HG03432 (cell line): ENCODE measurements at regions not wholly inside any gene's neighbourhood (a gene's known extent, or its start where the extent isn't known, plus 50 kb on each side); places are given as distances from the start of the nearest gene placed in this dataset.
"Not testable (repeated sequence)": the region's sequence is repeated elsewhere in the genome, so short reads cannot be mapped to it uniquely, and the experiment has no call there.

Experiments
- ATAC-seq: cut with Tn5 transposase; IDR thresholded peaks from one replicate; pipeline ENCODE4 v1.9.1; 2021; ENCODE audit warnings: mild to moderate bottlenecking, moderate library complexity; ENCODE audit not compliant: unreplicated experiment

DNA sequence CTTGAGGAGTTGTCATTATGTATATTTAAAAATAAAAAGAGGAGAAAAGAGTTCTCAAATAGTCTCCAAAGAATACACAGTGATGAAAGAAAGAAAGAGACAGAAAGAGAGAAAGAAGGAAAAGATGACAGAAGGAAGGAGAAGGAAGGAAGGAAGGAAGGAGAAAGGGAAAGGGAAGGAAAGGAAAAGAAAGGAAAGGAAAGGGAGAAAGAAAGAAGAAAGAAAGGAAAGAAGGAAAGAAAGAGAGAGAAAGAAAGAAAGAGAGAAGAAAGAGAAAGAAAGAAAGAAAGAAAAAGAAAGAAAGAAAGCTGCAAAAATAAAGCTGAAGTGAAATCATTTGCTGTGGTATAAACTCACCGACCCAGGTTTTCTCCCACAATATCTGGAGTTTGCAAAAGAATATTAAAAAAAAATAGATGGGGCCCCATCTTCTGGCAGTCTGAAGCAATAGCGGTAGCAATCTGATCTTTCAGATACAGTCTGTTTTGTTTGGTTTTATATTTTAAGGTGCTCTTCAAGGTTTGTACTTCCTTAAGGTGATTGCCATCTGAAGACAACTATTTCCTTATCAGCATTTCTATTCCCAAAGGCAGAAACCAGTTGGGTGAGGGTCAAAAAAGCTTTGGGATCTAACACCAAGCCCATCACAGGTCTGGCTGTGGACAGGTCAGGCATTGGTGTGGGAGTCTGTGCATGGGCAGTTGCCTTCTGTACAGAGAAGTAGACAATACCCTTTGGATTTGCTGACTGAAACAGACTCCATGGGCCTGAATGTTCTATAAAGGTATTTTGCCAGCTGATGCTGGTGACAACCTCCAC lies 160.4 kb downstream of the CPEB2 start:
- ATAC-seq: peak; percentile 77

GRCh38 chr4:15163284-15163645 lies 161.0 kb downstream of the CPEB2 start:
- ATAC-seq: no peak

- ATAC-seq: no peak
Measured at GRCh38 chr4:15164571-15164970, 162.3 kb downstream of the CPEB2 start.

GRCh38 chr4:15167743-15168142 lies 165.5 kb downstream of the CPEB2 start:
- no peak for ATAC-seq

DNA sequence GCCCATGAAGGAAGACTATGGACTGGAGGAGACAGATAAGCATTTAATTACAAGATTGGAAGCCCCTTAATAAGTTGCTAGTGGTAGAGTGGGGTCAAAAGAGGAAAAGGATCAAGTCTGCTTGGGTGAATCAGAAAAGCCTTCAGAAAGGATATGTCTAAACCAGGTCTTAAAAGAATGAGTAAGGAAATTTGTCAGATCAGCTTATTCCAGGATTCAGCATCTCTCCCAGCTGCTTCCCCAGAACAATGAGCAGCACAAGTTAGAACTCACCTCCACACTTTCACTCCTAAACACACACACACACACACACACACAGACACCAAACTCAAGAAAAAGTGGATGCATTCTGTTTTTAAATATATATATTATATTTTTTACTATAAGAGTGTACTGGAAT lies 166.5 kb downstream of the CPEB2 start:
- ATAC-seq: no peak

DNA sequence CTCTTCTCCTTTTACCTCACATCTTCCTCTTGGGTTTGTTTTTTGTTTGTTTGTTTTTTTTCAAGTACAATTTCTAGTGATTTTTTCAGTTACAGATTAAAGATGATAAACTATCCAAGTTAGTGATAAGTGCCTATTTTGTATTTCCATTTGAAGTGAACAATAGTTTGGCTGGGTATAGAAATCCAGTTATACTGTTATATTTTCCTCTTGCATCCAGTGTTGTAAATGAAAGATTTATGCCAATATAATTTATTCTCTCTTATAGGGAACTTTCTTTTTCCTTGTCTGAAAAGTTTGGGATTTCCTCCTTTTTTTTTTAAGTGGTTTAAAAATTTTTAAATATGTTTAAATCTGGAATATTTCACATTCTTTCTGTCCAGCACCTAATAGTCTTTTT lies 169.4 kb downstream of the CPEB2 start:
- ATAC-seq: no peak

DNA sequence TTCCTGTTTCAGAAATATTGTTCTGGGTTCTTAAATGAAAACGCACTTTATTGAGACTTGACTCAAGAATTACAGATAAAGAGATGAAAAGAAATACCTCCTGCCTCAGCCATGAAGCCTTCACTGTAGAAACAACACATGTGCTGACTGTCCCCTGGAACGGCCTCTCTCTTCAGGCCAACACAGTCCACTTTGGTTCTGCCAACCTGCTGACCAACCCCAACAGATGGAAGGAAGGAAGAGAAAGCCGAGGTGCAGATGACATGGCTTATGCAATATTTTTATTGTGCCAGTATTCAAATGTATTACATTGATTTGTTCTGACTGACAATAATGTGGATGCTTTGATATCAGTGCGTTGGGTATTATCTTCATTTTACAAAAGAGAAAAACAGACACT lies 171.0 kb downstream of the CPEB2 start:
- ATAC-seq: no peak

DNA sequence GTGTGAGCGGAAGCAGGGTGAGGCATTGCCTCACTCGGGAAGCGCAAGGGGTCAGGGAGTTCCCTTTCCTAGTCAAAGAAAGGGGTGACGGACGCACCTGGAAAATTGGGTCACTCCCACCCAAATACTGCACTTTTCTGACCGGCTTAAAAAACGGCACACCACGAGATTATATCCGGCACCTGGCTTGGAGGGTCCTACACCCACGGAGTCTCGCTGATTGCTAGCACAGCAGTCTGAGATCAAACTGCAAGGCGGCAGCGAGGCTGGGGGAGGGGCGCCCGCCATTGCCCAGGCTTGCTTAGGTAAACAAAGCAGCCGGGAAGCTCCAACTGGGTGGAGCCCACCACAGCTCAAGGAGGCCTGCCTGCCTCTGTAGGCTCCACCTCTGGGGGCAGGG lies 171.9 kb downstream of the CPEB2 start:
- not testable (repeated sequence) for ATAC-seq

DNA sequence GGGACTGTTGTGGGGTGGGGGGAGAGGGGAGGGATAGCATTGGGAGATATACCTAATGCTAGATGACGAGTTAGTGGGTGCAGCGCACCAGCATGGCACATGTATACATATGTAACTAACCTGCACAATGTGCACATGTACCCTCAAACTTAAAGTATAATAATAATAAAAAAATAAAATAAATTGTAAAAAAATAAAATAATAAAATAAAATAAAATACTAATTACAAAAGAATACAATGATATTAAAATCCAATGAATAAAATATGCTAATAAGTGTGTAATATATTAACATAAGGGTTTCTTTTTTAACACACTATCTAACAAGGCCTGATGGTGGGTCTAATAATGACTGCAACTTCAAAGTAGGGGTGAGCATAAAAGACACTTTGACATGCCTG lies 177.6 kb downstream of the CPEB2 start:
- ATAC-seq: not testable (repeated sequence)

DNA sequence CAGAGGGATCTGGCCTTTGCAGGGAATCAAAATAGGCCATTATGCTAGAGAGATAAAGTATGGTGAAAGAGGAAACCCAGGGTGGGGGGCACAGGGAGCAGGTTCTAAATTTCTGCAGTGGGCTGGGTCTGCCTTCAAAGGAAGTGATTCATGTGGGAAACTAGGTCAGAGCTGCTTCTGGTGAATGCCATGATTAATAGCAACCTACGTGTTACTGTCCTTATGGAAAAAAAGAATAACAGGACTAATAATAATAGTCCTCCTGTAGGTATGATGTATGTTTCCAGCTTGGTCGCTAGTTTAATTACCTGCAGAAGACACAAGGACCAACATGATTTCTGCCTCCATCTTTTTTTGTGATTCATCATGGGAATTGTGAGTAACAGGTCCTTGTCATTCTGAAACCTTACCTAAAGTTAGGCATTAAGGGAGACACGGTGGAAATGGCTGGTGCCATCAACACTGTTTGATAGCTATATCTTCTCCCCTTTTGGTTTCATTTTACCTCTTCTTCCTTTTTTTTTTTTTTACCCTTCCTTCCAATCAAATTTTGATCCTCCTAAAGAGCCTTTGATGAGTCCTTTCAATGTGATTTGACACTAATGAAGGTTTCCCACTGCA lies 180.4 kb downstream of the CPEB2 start:
- peak; percentile 87 for ATAC-seq

DNA sequence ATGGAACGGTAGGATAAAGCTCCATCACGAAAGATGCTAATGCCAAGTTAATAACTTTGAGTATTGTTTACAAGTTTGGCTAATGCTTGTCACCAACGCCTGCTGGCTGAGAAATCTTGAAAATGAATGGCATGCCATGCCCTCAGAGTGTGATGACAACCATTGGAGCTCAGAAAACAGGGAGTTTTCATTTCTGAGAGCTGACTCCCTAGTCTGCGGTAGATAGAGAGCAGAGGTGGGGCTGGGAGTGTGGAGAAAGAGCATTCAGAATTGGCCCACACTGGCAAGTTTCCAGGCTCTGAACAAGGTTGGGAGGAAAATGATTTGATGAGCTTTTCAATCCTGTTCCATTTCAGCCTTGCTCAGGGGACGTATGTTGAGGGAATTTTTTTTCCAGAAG lies 183.9 kb downstream of the CPEB2 start:
- ATAC-seq: no peak

DNA sequence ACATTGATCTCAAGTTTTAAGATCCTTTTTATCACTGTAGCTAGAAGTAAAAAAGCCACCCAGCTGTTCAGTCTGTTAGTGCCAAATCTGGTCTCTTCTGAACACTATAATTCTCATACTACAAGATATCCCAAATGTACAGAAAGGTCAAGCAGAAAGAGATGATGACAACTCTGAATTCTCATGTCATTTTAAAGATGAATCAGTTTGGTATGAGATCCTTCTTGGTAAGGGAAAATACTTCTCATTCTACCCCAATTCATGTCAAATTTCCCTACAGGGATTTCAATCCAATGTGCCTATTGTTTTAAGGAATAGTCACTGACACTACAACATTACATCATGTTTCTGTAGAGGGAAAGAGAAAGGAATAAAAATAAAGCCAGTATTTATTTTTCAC lies 184.5 kb downstream of the CPEB2 start:
- ATAC-seq: no peak

GRCh38 chr4:15188605-15189539 lies 186.6 kb downstream of the CPEB2 start:
- ATAC-seq: peak; percentile 71

GRCh38 chr4:15194520-15194919 lies 192.2 kb downstream of the CPEB2 start:
- no peak for ATAC-seq

GRCh38 chr4:15197005-15197404 lies 194.7 kb downstream of the CPEB2 start:
- ATAC-seq: no peak

- ATAC-seq: no peak
Measured at GRCh38 chr4:15198070-15198727, 195.9 kb downstream of the CPEB2 start.

DNA sequence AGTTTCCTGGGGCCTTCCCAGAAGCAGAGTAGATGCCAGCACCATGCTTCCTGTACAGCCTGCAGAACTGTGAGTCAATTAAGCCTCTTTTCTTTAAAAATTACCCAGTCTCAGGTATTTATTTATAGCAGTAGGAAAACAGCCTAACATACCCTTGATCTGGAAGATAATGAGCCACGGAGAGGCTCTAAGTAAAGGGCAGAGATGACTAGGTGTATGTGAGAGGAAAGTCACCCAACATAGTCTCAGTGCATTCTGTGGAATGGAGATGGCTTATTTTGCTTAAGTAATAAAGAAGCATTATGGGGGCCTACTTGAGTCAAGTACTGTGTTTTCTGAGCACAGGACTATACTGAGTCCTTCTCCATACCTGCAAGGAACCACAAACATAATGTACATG lies 199.5 kb downstream of the CPEB2 start:
- ATAC-seq: no peak

DNA sequence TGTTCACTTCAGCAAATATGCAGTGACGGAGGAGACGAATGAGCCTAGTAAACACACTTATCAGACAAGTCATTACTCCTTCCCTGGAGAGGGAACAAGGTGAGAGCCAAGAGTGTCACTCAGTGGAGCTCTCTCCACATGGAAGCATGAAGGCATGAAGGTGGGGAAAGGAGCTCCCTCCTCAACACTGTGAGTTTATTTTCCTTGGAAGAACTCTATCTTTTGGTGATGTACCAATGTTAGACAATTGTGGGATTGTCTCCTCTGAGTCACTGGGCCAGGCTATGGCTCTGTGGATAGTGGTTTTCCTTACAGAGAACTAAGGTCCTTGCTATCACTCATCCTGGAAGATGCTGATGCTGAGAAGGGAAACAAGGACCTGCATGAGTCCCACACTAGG lies 200.2 kb downstream of the CPEB2 start:
- ATAC-seq: no peak

GRCh38 chr4:15206526-15206925 lies 204.2 kb downstream of the CPEB2 start:
- ATAC-seq: not testable (repeated sequence)

DNA sequence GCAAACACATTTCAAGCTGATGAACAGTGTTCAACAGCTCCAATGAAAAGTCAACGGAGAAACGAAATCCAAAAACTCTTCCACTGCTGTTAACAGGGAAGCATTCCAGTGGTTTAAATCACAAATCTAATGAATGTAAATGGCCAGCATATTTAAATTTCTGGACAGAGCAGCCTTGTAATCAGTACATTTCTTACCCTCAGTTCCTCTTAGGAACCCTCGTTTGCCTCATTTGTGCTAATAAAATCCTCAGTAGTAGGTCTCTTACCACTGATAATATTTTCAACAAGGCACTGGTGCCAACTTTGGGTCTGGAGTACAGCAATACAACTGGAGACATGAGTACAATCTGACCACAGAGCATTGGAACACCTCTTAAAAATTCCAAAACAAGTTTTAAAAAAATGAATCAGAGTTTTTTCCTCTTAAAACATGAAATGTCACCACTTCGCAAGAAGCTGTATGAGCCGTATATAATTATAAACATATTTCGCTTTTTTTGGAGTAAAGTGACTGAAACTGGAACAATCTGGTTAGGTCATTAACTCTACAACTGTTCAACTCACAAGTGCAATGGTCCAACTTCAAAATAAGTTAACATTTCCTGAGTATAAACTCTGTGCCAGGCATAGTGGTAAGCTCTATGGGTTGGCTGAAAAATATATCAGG lies 211.2 kb downstream of the CPEB2 start:
- no peak for ATAC-seq
